Superior temporal gyrus (tissue), 1 donor: ENCODE measurements at regions not wholly inside any gene's neighbourhood (a gene's known extent, or its start where the extent isn't known, plus 50 kb on each side); places are given as distances from the start of the nearest gene placed in this dataset.
"Not testable (repeated sequence)": the region's sequence is repeated elsewhere in the genome, so short reads cannot be mapped to it uniquely, and the experiment has no call there.

Source experiments
- DNase-seq: peaks from one replicate; pipeline ENCODE4 v3.0.0-alpha.2; 2016; ENCODE audit errors: extremely low spot score

GRCh38 chr2:125364192-125364983 lies 1291.6 kb upstream of the GYPC start:
- DNase-seq: no peak

GRCh38 chr2:125364984-125365265 lies 1291.0 kb upstream of the GYPC start:
- no peak for DNase-seq

GRCh38 chr2:125371867-125372266 lies 1284.1 kb upstream of the GYPC start:
- no peak for DNase-seq

- no peak for DNase-seq
These were observed 1282.7 kb upstream of the GYPC start for GRCh38 chr2:125373293-125373692.

- no peak for DNase-seq
These were observed 1269.9 kb upstream of the GYPC start for GRCh38 chr2:125386074-125386473.

GRCh38 chr2:125397535-125398251 lies 1258.3 kb upstream of the GYPC start:
- no peak for DNase-seq

GRCh38 chr2:125398738-125399524 lies 1257.0 kb upstream of the GYPC start:
- DNase-seq: no peak

- no peak for DNase-seq
These were observed 1250.1 kb upstream of the GYPC start for GRCh38 chr2:125405816-125406215.

GRCh38 chr2:125408874-125409538 lies 1247.0 kb upstream of the GYPC start:
- no peak for DNase-seq

GRCh38 chr2:125418483-125418882 lies 1237.5 kb upstream of the GYPC start:
- no peak for DNase-seq

- DNase-seq: not testable (repeated sequence)
These were observed 1233.7 kb upstream of the GYPC start for GRCh38 chr2:125422198-125422770.

- DNase-seq: no peak
These were observed 1231.6 kb upstream of the GYPC start for GRCh38 chr2:125424266-125424785.

GRCh38 chr2:125427721-125428315 lies 1228.1 kb upstream of the GYPC start:
- DNase-seq: no peak

GRCh38 chr2:125444106-125444505 lies 1211.9 kb upstream of the GYPC start:
- DNase-seq: no peak

GRCh38 chr2:125445495-125445894 lies 1210.5 kb upstream of the GYPC start:
- no peak for DNase-seq

GRCh38 chr2:125450092-125450491 lies 1205.9 kb upstream of the GYPC start:
- DNase-seq: no peak

- DNase-seq: no peak
These were observed 1200.8 kb upstream of the GYPC start for GRCh38 chr2:125455110-125455509.

- DNase-seq: peak; percentile 17
These were observed 1199.1 kb upstream of the GYPC start for GRCh38 chr2:125456693-125457363.

GRCh38 chr2:125471963-125472362 lies 1184.0 kb upstream of the GYPC start:
- no peak for DNase-seq

GRCh38 chr2:125479143-125479636 lies 1176.8 kb upstream of the GYPC start:
- no peak for DNase-seq
